ENCODE measurements at regions not wholly inside any gene's neighbourhood (a gene's known extent, or its start where the extent isn't known, plus 50 kb on each side); places are given as distances from the start of the nearest gene placed in this dataset.
"Not testable (repeated sequence)": the region's sequence is repeated elsewhere in the genome, so short reads cannot be mapped to it uniquely, and the experiment has no call there.

DNA sequence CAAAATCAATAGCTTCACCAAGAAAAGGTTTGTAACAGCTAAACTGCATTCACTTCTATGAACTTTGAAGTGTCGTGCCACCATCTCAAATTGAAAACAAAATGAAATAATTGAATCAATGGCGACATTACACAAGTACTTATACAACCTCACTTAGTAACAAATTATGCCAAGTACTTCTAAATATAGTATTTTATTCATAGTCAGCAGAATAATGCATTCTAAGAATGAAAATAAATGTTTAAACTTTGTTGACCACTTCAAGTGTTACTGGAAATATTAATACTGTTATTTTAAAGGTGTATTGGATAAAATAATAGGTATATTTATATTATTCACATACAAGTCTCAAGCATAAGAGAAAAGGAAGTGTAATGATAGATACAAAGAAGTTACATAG is 280.1 kb upstream of the HTR1E start:
- no peak for TF ChIP-seq POLR2A (IDR thresholded peaks at IDR 0.05)
- TF ChIP-seq, protein P1, sequence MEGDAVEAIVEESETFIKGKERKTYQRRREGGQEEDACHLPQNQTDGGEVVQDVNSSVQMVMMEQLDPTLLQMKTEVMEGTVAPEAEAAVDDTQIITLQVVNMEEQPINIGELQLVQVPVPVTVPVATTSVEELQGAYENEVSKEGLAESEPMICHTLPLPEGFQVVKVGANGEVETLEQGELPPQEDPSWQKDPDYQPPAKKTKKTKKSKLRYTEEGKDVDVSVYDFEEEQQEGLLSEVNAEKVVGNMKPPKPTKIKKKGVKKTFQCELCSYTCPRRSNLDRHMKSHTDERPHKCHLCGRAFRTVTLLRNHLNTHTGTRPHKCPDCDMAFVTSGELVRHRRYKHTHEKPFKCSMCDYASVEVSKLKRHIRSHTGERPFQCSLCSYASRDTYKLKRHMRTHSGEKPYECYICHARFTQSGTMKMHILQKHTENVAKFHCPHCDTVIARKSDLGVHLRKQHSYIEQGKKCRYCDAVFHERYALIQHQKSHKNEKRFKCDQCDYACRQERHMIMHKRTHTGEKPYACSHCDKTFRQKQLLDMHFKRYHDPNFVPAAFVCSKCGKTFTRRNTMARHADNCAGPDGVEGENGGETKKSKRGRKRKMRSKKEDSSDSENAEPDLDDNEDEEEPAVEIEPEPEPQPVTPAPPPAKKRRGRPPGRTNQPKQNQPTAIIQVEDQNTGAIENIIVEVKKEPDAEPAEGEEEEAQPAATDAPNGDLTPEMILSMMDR (IDR thresholded peaks at IDR 0.05) = no peak
- intact Hi-C loops (cut with DNase I) = no loop called here
- DNase-seq = no peak
- Histone ChIP-seq H3K9me3 (no peaks in the 10 kb centered on the region), H3K36me3 (replicated peaks in 1 of 2; ENCODE audit: insufficient read depth in 1 of 2, low read depth in 2 of 2) (no peaks in the 10 kb centered on the region), H3K4me3 (no peak overlapping the region), H3K27ac (no peak overlapping the region), H3K4me1 (no peaks in the 10 kb centered on the region), H3K27me3 (no peaks in the 10 kb centered on the region)
- no peak for ATAC-seq
- 36 to 46% methylated on average over 2 of the region's 2 CpGs for WGBS, 2 donors

DNA sequence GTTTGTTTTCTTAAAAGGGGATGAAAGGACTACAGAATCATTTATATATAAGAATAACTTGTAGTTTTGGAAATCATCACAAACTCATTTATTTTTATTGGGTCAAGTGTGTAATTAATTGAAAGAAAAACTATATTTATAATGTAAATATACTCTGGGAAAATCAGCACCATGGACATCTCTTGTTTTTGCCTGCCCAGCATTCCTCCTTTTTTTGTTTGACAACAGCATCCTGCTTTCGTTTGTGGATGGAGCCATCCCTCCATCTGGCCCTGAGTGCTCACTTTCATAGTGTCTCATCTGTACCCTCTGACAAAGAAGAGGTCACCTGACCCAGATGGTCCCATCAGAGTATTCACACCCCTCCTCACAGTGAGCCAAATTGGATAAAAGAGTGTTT is 308.2 kb upstream of the HTR1E start:
- Histone ChIP-seq H3K27me3 (no peaks in the 10 kb centered on the region), H3K9me3 (no peaks in the 10 kb centered on the region), H3K4me3 (no peak overlapping the region), H3K27ac (no peak overlapping the region), H3K4me1 (no peaks in the 10 kb centered on the region), H3K36me3 (replicated peaks in 1 of 2; ENCODE audit: insufficient read depth in 1 of 2, low read depth in 2 of 2) (no peaks in the 10 kb centered on the region)
- intact Hi-C loops (cut with DNase I) = no loop called here
- WGBS, 2 donors = 4 to 10% methylated on average over 1 of the region's 1 CpG
- DNase-seq (no peak), ATAC-seq (no peak)
- TF ChIP-seq, protein P1 (IDR thresholded peaks at IDR 0.05) = no peak
- no peak for TF ChIP-seq POLR2A (IDR thresholded peaks at IDR 0.05)

DNA sequence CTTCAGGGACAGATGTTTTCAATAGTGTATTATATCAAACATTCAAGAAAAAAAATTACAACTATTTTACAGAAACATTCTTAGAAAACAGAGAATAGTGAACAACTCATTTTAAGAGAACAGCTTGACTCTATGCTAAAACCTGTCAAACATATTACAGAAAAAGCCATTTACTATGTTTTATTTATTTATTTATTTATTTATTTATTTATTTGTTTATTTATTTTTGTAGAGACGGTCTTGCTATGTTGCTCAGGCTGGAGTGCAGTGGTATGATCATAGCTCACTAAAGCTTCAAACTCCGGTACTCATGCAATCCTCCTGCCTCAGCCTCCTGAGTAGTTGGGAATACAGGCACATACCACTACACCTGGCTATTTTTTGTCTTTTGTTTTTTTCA is 317.9 kb upstream of the HTR1E start:
- no peak overlapping the region for H3K4me3 ChIP-seq
- no peak for DNase-seq
- TF ChIP-seq, protein P1 (IDR thresholded peaks at IDR 0.05) = no peak
- TF ChIP-seq POLR2A (IDR thresholded peaks at IDR 0.05) = no peak
- H3K9me3 ChIP-seq = no peaks in the 10 kb centered on the region
- H3K27me3 ChIP-seq = no peaks in the 10 kb centered on the region
- WGBS, 2 donors = 77 to 83% methylated on average over 2 of the region's 2 CpGs
- H3K4me1 ChIP-seq = no peaks in the 10 kb centered on the region
- ATAC-seq = no peak
- no peaks in the 10 kb centered on the region for H3K36me3 ChIP-seq (replicated peaks in 1 of 2; ENCODE audit: insufficient read depth in 1 of 2, low read depth in 2 of 2)
- intact Hi-C loops (cut with DNase I) = no loop called here
- no peak overlapping the region for H3K27ac ChIP-seq

- no peak overlapping the region for H3K27ac ChIP-seq
- TF ChIP-seq POLR2A (IDR thresholded peaks at IDR 0.05) = no peak
- TF ChIP-seq, protein P1 (IDR thresholded peaks at IDR 0.05) = no peak
- no peaks in the 10 kb centered on the region for H3K36me3 ChIP-seq (replicated peaks in 1 of 2; ENCODE audit: insufficient read depth in 1 of 2, low read depth in 2 of 2)
- H3K9me3 ChIP-seq = no peaks in the 10 kb centered on the region
- WGBS, 2 donors = 37 to 61% methylated on average over 1 of the region's 1 CpG
- no peak for DNase-seq
- H3K4me3 ChIP-seq = no peak overlapping the region
- intact Hi-C loops (cut with DNase I) = no loop called here
- no peaks in the 10 kb centered on the region for H3K27me3 ChIP-seq
- no peak for ATAC-seq
- no peaks in the 10 kb centered on the region for H3K4me1 ChIP-seq
These were observed 322.0 kb upstream of the HTR1E start for GRCh38 chr6:86615299-86615698.

GRCh38 chr6:86609549-86610388 is 327.6 kb upstream of the HTR1E start:
- Histone ChIP-seq H3K4me1 (no peaks in the 10 kb centered on the region), H3K27me3 (no peaks in the 10 kb centered on the region), H3K9me3 (no peaks in the 10 kb centered on the region), H3K36me3 (replicated peaks in 1 of 2; ENCODE audit: insufficient read depth in 1 of 2, low read depth in 2 of 2) (no peaks in the 10 kb centered on the region), H3K4me3 (no peak overlapping the region), H3K27ac (no peak overlapping the region)
- intact Hi-C loops (cut with DNase I) = no loop called here
- ATAC-seq = no peak
- 36 to 53% methylated on average over 9 of the region's 9 CpGs for WGBS, 2 donors
- DNase-seq = no peak
- no peak for TF ChIP-seq POLR2A (IDR thresholded peaks at IDR 0.05)
- TF ChIP-seq, protein P1 (IDR thresholded peaks at IDR 0.05) = no peak

GRCh38 chr6:86603364-86603763 is 334.0 kb upstream of the HTR1E start:
- ATAC-seq; H3K4me1 ChIP-seq; intact Hi-C loops (cut with DNase I); H3K4me3 ChIP-seq; H3K27me3 ChIP-seq; H3K9me3 ChIP-seq; H3K36me3 ChIP-seq (replicated peaks in 1 of 2; ENCODE audit: insufficient read depth in 1 of 2, low read depth in 2 of 2); DNase-seq; H3K27ac ChIP-seq: not testable (repeated sequence)
- WGBS, 2 donors = 46 to 58% methylated on average over 3 of the region's 3 CpGs

DNA sequence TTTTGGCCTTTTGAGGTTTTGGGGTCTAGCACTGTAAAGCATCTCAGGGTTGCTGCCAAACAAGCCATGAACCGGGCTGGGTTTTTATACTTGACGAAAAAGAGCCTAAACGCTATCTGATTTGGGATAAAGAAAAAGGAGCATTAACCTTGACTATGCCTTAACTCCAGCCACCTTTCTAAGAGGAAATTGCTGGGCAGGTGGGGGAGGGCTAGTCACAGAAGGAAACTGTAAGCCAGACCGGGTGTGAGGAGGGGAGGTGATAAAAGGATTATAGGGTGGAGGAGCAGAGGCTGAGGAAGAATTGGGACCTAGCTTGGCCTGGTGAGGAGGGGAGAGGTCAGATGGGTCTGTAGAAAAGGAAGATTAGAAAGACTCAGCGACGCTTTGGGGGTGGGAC is 335.2 kb upstream of the HTR1E start:
- H3K9me3 ChIP-seq; DNase-seq; H3K27me3 ChIP-seq; intact Hi-C loops (cut with DNase I); H3K27ac ChIP-seq; H3K4me3 ChIP-seq; ATAC-seq; H3K36me3 ChIP-seq (replicated peaks in 1 of 2; ENCODE audit: insufficient read depth in 1 of 2, low read depth in 2 of 2); H3K4me1 ChIP-seq: not testable (repeated sequence)
- 46 to 49% methylated on average over 6 of the region's 6 CpGs for WGBS, 2 donors

Data from body of pancreas (tissue), 4 donors.